GM12878 (cell line): ENCODE measurements at regions not wholly inside any gene's neighbourhood (a gene's known extent, or its start where the extent isn't known, plus 50 kb on each side); places are given as distances from the start of the nearest gene placed in this dataset.

Experiments
- CBX3 ChIP-seq: fragments of 200-600 bp; sonication (generic); IDR thresholded peaks from 2 replicates; pipeline ENCODE4 v1.6.1; 2016; ENCODE audit warnings: low read depth, borderline replicate concordance
- CHD2 ChIP-seq: IDR thresholded peaks from 2 replicates; pipeline ENCODE4 v1.6.1; 2011; ENCODE audit warnings: low read depth, low read length, improper control_type of control experiment, borderline replicate concordance
- CREB1 ChIP-seq: IDR thresholded peaks from 2 replicates; pipeline ENCODE4 v1.6.1; 2012; ENCODE audit warnings: low read depth, mild to moderate bottlenecking, inconsistent platforms
- CREM ChIP-seq: IDR thresholded peaks from 2 replicates; pipeline ENCODE4 v1.6.1; 2014; ENCODE audit warnings: antibody characterized with exemption, low read depth
- EP300 ChIP-seq, 2 experiments: fragments of 150-350 bp in 1 of 2; IDR thresholded peaks; 2 replicates each; pipeline ENCODE4 v1.6.1; 2011 to 2012; ENCODE audit warnings: low read depth in 2 of 2, low read length in 2 of 2, borderline replicate concordance in 1 of 2, improper control_type of control experiment in 1 of 2, inconsistent platforms in 1 of 2; ENCODE audit not compliant: control insufficient read depth in 1 of 2
- NRF1 ChIP-seq: conservative IDR thresholded peaks from 2 replicates; pipeline ENCODE4 v1.6.1; 2011; ENCODE audit warnings: mild to moderate bottlenecking, low read depth, low read length, improper control_type of control experiment
- RCOR1 ChIP-seq: conservative IDR thresholded peaks from 2 replicates; pipeline ENCODE4 v1.6.1; 2012; ENCODE audit warnings: low read depth, low read length, improper control_type of control experiment
- SIX5 ChIP-seq: IDR thresholded peaks from 2 replicates; pipeline ENCODE4 v1.6.1; 2011; ENCODE audit warnings: mild to moderate bottlenecking, low read depth, low read length, moderate library complexity; ENCODE audit not compliant: severe bottlenecking
- SUPT20H ChIP-seq: IDR thresholded peaks from 2 replicates; pipeline ENCODE4 v1.6.1; 2011; ENCODE audit warnings: low read depth, mild to moderate bottlenecking, low read length, moderate library complexity, borderline replicate concordance; ENCODE audit not compliant: control insufficient read depth
- SUZ12 ChIP-seq: fragments of 200-600 bp; sonication (generic); IDR thresholded peaks from one replicate; pipeline ENCODE4 v1.6.1; 2018; ENCODE audit warnings: antibody characterized with exemption, mild to moderate bottlenecking; ENCODE audit not compliant: unreplicated experiment
- TAF1 ChIP-seq: IDR thresholded peaks from 2 replicates; pipeline ENCODE4 v1.6.1; 2011; ENCODE audit warnings: mild to moderate bottlenecking, low read depth, low read length, borderline replicate concordance
- TBL1XR1 ChIP-seq: IDR thresholded peaks from 2 replicates; pipeline ENCODE4 v1.6.1; 2012; ENCODE audit warnings: low read depth, low read length, improper control_type of control experiment
- TF ChIP-seq, protein P1 (sequence below), 3 experiments: IDR thresholded peaks in 2 of 3; conservative IDR thresholded peaks in 1 of 3; 2 replicates each; pipeline ENCODE4 v1.5.1; 2011; ENCODE audit warnings: low read depth in 3 of 3, low read length in 3 of 3, mild to moderate bottlenecking in 3 of 3, control low read depth in 2 of 3, moderate library complexity in 2 of 3, inconsistent platforms in 1 of 3, mixed read lengths in 1 of 3; ENCODE audit not compliant: control insufficient read depth in 2 of 3, insufficient read depth in 1 of 3; ENCODE audit errors: extremely low read depth in 1 of 3
- TF ChIP-seq, protein P2 (sequence below): fragments of 450-650 bp; IDR thresholded peaks from 2 replicates; pipeline ENCODE4 v1.6.1; 2016; ENCODE audit warnings: mild to moderate bottlenecking, moderate library complexity, borderline replicate concordance

DNA sequence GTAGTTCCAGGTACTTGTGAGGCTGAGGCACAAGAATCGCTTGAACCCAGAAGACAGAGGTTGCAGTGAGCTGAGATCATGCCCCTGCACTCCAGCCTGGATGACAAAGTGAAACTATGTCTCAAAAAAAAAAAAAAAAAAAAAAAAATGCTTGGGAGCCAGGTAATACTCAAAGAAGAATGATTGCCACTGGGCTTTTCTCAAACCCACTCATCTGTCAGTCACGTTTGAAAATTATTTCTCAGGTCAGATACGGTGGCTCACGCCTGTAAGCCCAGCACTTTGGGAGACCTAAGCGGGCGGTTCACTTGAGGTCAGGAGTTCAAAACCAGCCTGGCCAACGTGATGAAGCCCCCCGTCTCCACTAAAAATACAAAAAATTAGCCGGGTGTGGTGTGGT lies 155.7 kb downstream of the RELL1 start:
- TF ChIP-seq SUZ12 (no peak), NRF1 (no peak), RCOR1 (no peak), SIX5 (no peak), CREM (no peak), CBX3 (no peak), TBL1XR1 (no peak), EP300 (IDR thresholded peaks at IDR 0.05; ENCODE audit: borderline replicate concordance in 1 of 2, control insufficient read depth in 1 of 2, low read depth in 2 of 2, low read length in 2 of 2) (no peak), CHD2 (no peak), CREB1 (no peak), SUPT20H (no peak), TAF1 (no peak)
- TF ChIP-seq, protein P1, sequence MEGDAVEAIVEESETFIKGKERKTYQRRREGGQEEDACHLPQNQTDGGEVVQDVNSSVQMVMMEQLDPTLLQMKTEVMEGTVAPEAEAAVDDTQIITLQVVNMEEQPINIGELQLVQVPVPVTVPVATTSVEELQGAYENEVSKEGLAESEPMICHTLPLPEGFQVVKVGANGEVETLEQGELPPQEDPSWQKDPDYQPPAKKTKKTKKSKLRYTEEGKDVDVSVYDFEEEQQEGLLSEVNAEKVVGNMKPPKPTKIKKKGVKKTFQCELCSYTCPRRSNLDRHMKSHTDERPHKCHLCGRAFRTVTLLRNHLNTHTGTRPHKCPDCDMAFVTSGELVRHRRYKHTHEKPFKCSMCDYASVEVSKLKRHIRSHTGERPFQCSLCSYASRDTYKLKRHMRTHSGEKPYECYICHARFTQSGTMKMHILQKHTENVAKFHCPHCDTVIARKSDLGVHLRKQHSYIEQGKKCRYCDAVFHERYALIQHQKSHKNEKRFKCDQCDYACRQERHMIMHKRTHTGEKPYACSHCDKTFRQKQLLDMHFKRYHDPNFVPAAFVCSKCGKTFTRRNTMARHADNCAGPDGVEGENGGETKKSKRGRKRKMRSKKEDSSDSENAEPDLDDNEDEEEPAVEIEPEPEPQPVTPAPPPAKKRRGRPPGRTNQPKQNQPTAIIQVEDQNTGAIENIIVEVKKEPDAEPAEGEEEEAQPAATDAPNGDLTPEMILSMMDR (IDR thresholded peaks at IDR 0.05 in 2 of 3, conservative IDR thresholded peaks at IDR 0.05 in 1 of 3; ENCODE audit: control insufficient read depth in 2 of 3, extremely low read depth in 1 of 3, insufficient read depth in 1 of 3, low read depth in 3 of 3, low read length in 3 of 3): no peak
- TF ChIP-seq, protein P2, sequence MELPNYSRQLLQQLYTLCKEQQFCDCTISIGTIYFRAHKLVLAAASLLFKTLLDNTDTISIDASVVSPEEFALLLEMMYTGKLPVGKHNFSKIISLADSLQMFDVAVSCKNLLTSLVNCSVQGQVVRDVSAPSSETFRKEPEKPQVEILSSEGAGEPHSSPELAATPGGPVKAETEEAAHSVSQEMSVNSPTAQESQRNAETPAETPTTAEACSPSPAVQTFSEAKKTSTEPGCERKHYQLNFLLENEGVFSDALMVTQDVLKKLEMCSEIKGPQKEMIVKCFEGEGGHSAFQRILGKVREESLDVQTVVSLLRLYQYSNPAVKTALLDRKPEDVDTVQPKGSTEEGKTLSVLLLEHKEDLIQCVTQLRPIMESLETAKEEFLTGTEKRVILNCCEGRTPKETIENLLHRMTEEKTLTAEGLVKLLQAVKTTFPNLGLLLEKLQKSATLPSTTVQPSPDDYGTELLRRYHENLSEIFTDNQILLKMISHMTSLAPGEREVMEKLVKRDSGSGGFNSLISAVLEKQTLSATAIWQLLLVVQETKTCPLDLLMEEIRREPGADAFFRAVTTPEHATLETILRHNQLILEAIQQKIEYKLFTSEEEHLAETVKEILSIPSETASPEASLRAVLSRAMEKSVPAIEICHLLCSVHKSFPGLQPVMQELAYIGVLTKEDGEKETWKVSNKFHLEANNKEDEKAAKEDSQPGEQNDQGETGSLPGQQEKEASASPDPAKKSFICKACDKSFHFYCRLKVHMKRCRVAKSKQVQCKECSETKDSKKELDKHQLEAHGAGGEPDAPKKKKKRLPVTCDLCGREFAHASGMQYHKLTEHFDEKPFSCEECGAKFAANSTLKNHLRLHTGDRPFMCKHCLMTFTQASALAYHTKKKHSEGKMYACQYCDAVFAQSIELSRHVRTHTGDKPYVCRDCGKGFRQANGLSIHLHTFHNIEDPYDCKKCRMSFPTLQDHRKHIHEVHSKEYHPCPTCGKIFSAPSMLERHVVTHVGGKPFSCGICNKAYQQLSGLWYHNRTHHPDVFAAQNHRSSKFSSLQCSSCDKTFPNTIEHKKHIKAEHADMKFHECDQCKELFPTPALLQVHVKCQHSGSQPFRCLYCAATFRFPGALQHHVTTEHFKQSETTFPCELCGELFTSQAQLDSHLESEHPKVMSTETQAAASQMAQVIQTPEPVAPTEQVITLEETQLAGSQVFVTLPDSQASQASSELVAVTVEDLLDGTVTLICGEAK: no peak
